HCT116 (cell line): ENCODE measurements at regions not wholly inside any gene's neighbourhood (a gene's known extent, or its start where the extent isn't known, plus 50 kb on each side); places are given as distances from the start of the nearest gene placed in this dataset.

Experiments
- ATAC-seq: fragments of 200-7000 bp; cut with Tn5 transposase; 2 replicates; pipeline ENCODE4 v1.9.1; 2020; ENCODE audit warnings: mild to moderate bottlenecking, moderate library complexity
- BruUV-seq: library from RNA; stranded (reverse); fragments of 400-500 nt; replicated peaks from 2 replicates; lab custom pipeline; 2021; lab: Mats Ljungman, UMichigan
- CTCF ChIA-PET: fragments of 300-600 bp; sonication (Branson Sonifier 250); formaldehyde crosslinking; loops from one replicate; lab custom pipeline; 2021; ENCODE audit warnings: antibody characterized with exemption; lab: Charles Lee
- POLR2A ChIA-PET: fragments of 300-600, 350-600 bp; sonication (Branson Sonifier 250); formaldehyde crosslinking; loops from one replicate; lab custom pipeline; 2021; ENCODE audit warnings: antibody characterized with exemption; lab: Charles Lee
- RAD21 ChIA-PET, 2 experiments: fragments of 300-600 bp; sonication (Branson Sonifier 250); formaldehyde crosslinking; loops; one replicate each; lab custom pipeline; 2023; ENCODE audit warnings: low total read pairs in 2 of 2; ENCODE audit not compliant: uncharacterized antibody in 2 of 2, unreplicated experiment in 2 of 2, low non-redundant PET in 1 of 2; lab: Charles Lee
- DNase-seq: peaks from one replicate; pipeline ENCODE4 v3.0.0-alpha.2; 2010; ENCODE audit warnings: low read depth, low spot score
- H2AFZ ChIP-seq: fragments of 200-600 bp; shearing (Covaris generic), sonication (generic); 2 replicates; pipeline ENCODE4 v1.6.1; 2017; ENCODE audit warnings: low read depth, mixed run types, mixed read lengths, antibody characterized with exemption, low read length; ENCODE audit not compliant: poor library complexity, severe bottlenecking
- H3K27ac ChIP-seq: 2 replicates; pipeline ENCODE4 v1.5.1; 2012; ENCODE audit warnings: low read depth, low read length
- H3K27me3 ChIP-seq: fragments of 200-600 bp; sonication (generic); 2 replicates; pipeline ENCODE4 v1.6.1; 2016; ENCODE audit warnings: mixed run types, low read length, mixed read lengths; ENCODE audit not compliant: insufficient read depth
- H3K36me3 ChIP-seq, 2 experiments: fragments of 200-500 bp in 1 of 2; fragments of 200-600 bp in 1 of 2; sonication (Bioruptor generic) in 1 of 2; sonication (generic) in 1 of 2; 2 replicates each; pipeline versions ENCODE4 v1.5.1 to v1.6.1; 2014 to 2016; ENCODE audit warnings: low read length in 2 of 2, inconsistent platforms in 1 of 2, mixed read lengths in 1 of 2, mixed run types in 1 of 2; ENCODE audit not compliant: insufficient read depth in 2 of 2, control insufficient read depth in 1 of 2
- H3K4me1 ChIP-seq, 2 experiments: fragments of 200-600 bp in 1 of 2; sonication (generic) in 1 of 2; 2 replicates each; pipeline versions ENCODE4 v1.5.1 to v1.6.1; 2012 to 2017; ENCODE audit warnings: low read length in 2 of 2, inconsistent platforms in 1 of 2, mild to moderate bottlenecking in 1 of 2, mixed read lengths in 1 of 2, mixed run types in 1 of 2, moderate library complexity in 1 of 2; ENCODE audit not compliant: insufficient read depth in 2 of 2, control insufficient read depth in 1 of 2
- H3K4me2 ChIP-seq: fragments of 200-600 bp; sonication (generic); 2 replicates; pipeline ENCODE4 v1.6.1; 2017; ENCODE audit warnings: mixed run types, low read length, mixed read lengths
- H3K4me3 ChIP-seq, 2 experiments: fragments of 200-600 bp in 1 of 2; sonication (generic) in 1 of 2; replicated peaks in 1 of 2; 2 replicates each; pipeline ENCODE4 v1.5.1; 2011 to 2016; ENCODE audit warnings: low read length in 2 of 2, control low read depth in 1 of 2, low read depth in 1 of 2, mild to moderate bottlenecking in 1 of 2, mixed read lengths in 1 of 2, mixed run types in 1 of 2
- H3K79me2 ChIP-seq: fragments of 200-600 bp; sonication (generic); 2 replicates; pipeline ENCODE4 v1.6.1; 2017; ENCODE audit warnings: mild to moderate bottlenecking, mixed run types, low read length, moderate library complexity, mixed read lengths; ENCODE audit not compliant: insufficient read depth
- H3K9ac ChIP-seq: fragments of 200-600 bp; sonication (generic); 2 replicates; pipeline ENCODE4 v1.6.1; 2016; ENCODE audit warnings: low read length, mixed read lengths
- H3K9me2 ChIP-seq: fragments of 200-600 bp; sonication (generic), shearing (Covaris generic); 2 replicates; pipeline ENCODE4 v1.6.1; 2017; ENCODE audit warnings: mixed run types, mild to moderate bottlenecking, moderate library complexity; ENCODE audit not compliant: insufficient read depth
- H3K9me3 ChIP-seq, 2 experiments: fragments of 200-500 bp in 1 of 2; fragments of 200-600 bp in 1 of 2; sonication (Bioruptor generic) in 1 of 2; sonication (generic) in 1 of 2; 2 replicates each; pipeline ENCODE4 v1.6.1; 2014 to 2017; ENCODE audit warnings: low read length in 2 of 2, mixed read lengths in 2 of 2, inconsistent platforms in 1 of 2, low read depth in 1 of 2, mild to moderate bottlenecking in 1 of 2, mixed run types in 1 of 2, moderate library complexity in 1 of 2; ENCODE audit not compliant: control insufficient read depth in 1 of 2, insufficient read depth in 1 of 2
- H4K20me1 ChIP-seq: fragments of 200-600 bp; sonication (generic), shearing (Covaris generic); 2 replicates; pipeline ENCODE4 v1.6.1; 2017; ENCODE audit warnings: mixed run types, mild to moderate bottlenecking, moderate library complexity; ENCODE audit not compliant: insufficient read depth
- ELF1 ChIP-seq: IDR thresholded peaks from 2 replicates; pipeline ENCODE4 v1.6.1; 2012; ENCODE audit warnings: low read depth, borderline replicate concordance
- EZH2 ChIP-seq: fragments of 200-600 bp; sonication (generic); IDR thresholded peaks from 2 replicates; pipeline ENCODE4 v1.6.1; 2017; ENCODE audit warnings: antibody characterized with exemption, mixed run types
- EZH2phosphoT487 ChIP-seq: fragments of 200-600 bp; IDR thresholded peaks from 2 replicates; pipeline ENCODE4 v1.6.1; 2018; ENCODE audit warnings: antibody characterized with exemption, borderline replicate concordance
- JUND ChIP-seq: IDR thresholded peaks from 2 replicates; pipeline ENCODE4 v1.6.1; 2012
- POLR2A ChIP-seq: IDR thresholded peaks from 2 replicates; pipeline ENCODE4 v1.7.0; 2011; ENCODE audit warnings: borderline replicate concordance; ENCODE audit not compliant: insufficient read depth, insufficient read length; ENCODE audit errors: extremely low read depth
- SIN3A ChIP-seq: IDR thresholded peaks from 2 replicates; pipeline ENCODE4 v1.6.1; 2012; ENCODE audit warnings: low read depth
- SP1 ChIP-seq: IDR thresholded peaks from 2 replicates; pipeline ENCODE4 v1.6.1; 2012; ENCODE audit warnings: low read depth
- ZFX ChIP-seq: fragments of 450-650 bp; IDR thresholded peaks from 2 replicates; pipeline ENCODE4 v1.6.1; 2017
- ZNF274 ChIP-seq: fragments of 200-500 bp; sonication (Bioruptor generic); IDR thresholded peaks from 2 replicates; pipeline ENCODE4 v1.6.1; 2014; ENCODE audit warnings: mild to moderate bottlenecking, low read depth, low read length, inconsistent platforms
- intact Hi-C: fragments of 100-400 bp; cut with micrococcal nuclease; formaldehyde crosslinking; loops from 2 replicates; pipeline ENCODE4 v1.10.0; 2022
- TF ChIP-seq, protein P1 (sequence below), 3 experiments: fragments of 200-600 bp in 1 of 3; sonication (generic) in 1 of 3; IDR thresholded peaks in 2 of 3; conservative IDR thresholded peaks in 1 of 3; 2 replicates each; pipeline ENCODE4 v1.5.1; 2012 to 2017; ENCODE audit warnings: low read depth in 2 of 3, low read length in 2 of 3, antibody characterized with exemption in 1 of 3, borderline replicate concordance in 1 of 3, control low read depth in 1 of 3, mild to moderate bottlenecking in 1 of 3, mixed read lengths in 1 of 3, mixed run types in 1 of 3, moderate library complexity in 1 of 3; ENCODE audit not compliant: insufficient read depth in 1 of 3

DNA sequence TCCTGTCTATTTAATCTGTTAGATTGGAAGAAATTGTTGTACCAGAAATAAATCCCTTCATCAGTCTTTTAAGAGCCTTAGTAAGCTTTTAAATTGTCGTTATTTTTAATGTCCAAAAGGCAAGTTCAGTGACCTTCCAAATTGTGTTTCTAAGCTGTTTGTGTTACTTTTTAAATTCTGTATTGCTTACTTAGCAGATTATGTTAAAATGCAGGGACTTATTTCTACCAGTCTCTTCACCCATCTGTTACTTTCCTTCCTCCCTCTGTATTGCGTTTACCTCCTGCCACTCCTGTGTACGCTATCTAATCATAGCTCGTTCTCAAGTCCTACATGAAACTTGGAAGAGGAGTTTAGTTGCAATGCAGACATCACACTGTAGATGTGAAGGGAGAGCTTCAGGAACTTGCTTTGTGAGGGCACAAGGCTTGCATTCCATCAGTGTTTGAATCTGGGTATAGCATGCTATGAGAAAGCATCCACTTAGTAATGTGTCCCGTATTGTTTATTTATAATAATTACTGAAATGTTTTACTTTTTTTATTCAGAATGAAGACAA lies 406.5 kb upstream of the RGS6 start:
- no peaks in the 10 kb centered on the region for H3K9me3 ChIP-seq
- no peaks in the 10 kb centered on the region for H4K20me1 ChIP-seq
- BruUV-seq = no TSS peak
- intact Hi-C loops = no loop called here
- H3K79me2 ChIP-seq = 0 out of 2 replicates have a peak, but pooled peaks cover 5% of the 10 kb centered on the region
- ChIA-PET POLR2A (no interaction called here), RAD21 (no interaction called here), CTCF (no interaction called here)
- no peak overlapping the region for H3K4me3 ChIP-seq
- no peaks in the 10 kb centered on the region for H3K36me3 ChIP-seq
- no peaks in the 10 kb centered on the region for H3K27me3 ChIP-seq
- H3K27ac ChIP-seq = no peak overlapping the region
- no peak overlapping the region for H3K4me2 ChIP-seq
- ATAC-seq (no peak), DNase-seq (no peak)
- TF ChIP-seq, protein P1, sequence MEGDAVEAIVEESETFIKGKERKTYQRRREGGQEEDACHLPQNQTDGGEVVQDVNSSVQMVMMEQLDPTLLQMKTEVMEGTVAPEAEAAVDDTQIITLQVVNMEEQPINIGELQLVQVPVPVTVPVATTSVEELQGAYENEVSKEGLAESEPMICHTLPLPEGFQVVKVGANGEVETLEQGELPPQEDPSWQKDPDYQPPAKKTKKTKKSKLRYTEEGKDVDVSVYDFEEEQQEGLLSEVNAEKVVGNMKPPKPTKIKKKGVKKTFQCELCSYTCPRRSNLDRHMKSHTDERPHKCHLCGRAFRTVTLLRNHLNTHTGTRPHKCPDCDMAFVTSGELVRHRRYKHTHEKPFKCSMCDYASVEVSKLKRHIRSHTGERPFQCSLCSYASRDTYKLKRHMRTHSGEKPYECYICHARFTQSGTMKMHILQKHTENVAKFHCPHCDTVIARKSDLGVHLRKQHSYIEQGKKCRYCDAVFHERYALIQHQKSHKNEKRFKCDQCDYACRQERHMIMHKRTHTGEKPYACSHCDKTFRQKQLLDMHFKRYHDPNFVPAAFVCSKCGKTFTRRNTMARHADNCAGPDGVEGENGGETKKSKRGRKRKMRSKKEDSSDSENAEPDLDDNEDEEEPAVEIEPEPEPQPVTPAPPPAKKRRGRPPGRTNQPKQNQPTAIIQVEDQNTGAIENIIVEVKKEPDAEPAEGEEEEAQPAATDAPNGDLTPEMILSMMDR (IDR thresholded peaks at IDR 0.05 in 2 of 3, conservative IDR thresholded peaks at IDR 0.05 in 1 of 3; ENCODE audit: borderline replicate concordance in 1 of 3, insufficient read depth in 1 of 3, low read depth in 2 of 3, low read length in 2 of 3) = no peak
- H3K9me2 ChIP-seq = no peaks in the 10 kb centered on the region
- H3K9ac ChIP-seq = no peak overlapping the region
- no peak overlapping the region for H2AFZ ChIP-seq
- H3K4me1 ChIP-seq = peaks cover 0 to 5% of the 10 kb centered on the region in 2 experiments; a peak in 1 of 4 replicates

DNA sequence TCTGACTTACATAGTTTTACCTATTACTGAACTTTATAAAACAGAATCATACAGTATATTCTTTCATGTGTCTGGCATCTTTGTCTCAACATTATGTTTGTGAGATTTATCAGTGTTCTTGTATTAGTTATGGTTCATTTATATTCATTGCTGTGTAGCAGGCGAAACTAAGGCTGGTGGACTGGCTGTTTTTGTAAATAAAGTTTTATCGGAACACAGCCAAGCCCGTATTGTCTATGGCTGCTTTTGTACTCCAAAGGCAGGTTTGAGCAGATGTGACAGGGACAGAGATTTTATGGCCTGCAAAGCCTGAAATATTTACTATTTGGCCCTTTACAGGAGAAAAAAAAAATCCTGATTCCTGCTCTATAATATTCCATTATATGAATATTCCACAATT lies 405.8 kb upstream of the RGS6 start:
- POLR2A ChIA-PET = no interaction called here
- intact Hi-C loops = no loop called here
- Histone ChIP-seq H3K36me3 (no peaks in the 10 kb centered on the region), H2AFZ (no peak overlapping the region), H4K20me1 (no peaks in the 10 kb centered on the region), H3K4me3 (no peak overlapping the region), H3K9me2 (no peaks in the 10 kb centered on the region), H3K9me3 (no peaks in the 10 kb centered on the region), H3K27me3 (no peaks in the 10 kb centered on the region), H3K4me1 (peaks cover 0 to 3% of the 10 kb centered on the region in 2 experiments; a peak in 1 of 4 replicates), H3K27ac (no peak overlapping the region), H3K9ac (no peak overlapping the region), H3K4me2 (no peak overlapping the region), H3K79me2 (0 out of 2 replicates have a peak, but pooled peaks cover 5% of the 10 kb centered on the region)
- CTCF ChIA-PET = no interaction called here
- TF ChIP-seq ELF1 = no peak
- no peak for TF ChIP-seq JUND
- no peak for TF ChIP-seq SIN3A
- TF ChIP-seq SP1 = no peak
- no peak for TF ChIP-seq ZFX
- no peak for TF ChIP-seq EZH2
- no peak for TF ChIP-seq EZH2phosphoT487
- TF ChIP-seq, protein P1 (IDR thresholded peaks at IDR 0.05 in 2 of 3, conservative IDR thresholded peaks at IDR 0.05 in 1 of 3; ENCODE audit: borderline replicate concordance in 1 of 3, insufficient read depth in 1 of 3, low read depth in 2 of 3, low read length in 2 of 3) = no peak
- TF ChIP-seq POLR2A = no peak
- no peak for TF ChIP-seq ZNF274
- no peak for ATAC-seq
- no TSS peak for BruUV-seq
- RAD21 ChIA-PET = no interaction called here
- no peak for DNase-seq
